MCF 10A (cell line): ENCODE measurements at regions not wholly inside any gene's neighbourhood (a gene's known extent, or its start where the extent isn't known, plus 50 kb on each side); places are given as distances from the start of the nearest gene placed in this dataset.

Experiments used
- BruUV-seq: library from RNA; stranded (reverse); fragments of 400-500 nt; replicated peaks from 2 replicates; lab custom pipeline; 2021; lab: Mats Ljungman, UMichigan
- CTCF ChIA-PET: fragments of 300-600 bp; sonication (Branson Sonifier 250); formaldehyde crosslinking; extraction: SDS; loops from one replicate; lab custom pipeline; 2021; ENCODE audit warnings: antibody characterized with exemption, inconsistent platforms; lab: Yijun Ruan, JAX
- POLR2A ChIA-PET: fragments of 300-600, 350-650 bp; sonication (Branson Sonifier 250); formaldehyde crosslinking; extraction: SDS; loops from one replicate; lab custom pipeline; 2020; ENCODE audit warnings: antibody characterized with exemption, inconsistent platforms; lab: Yijun Ruan, JAX
- DNase-seq: peaks from one replicate; pipeline ENCODE4 v3.0.0-alpha.2; 2018; ENCODE audit not compliant: unreplicated experiment
- H3K27ac Mint-ChIP-seq: one replicate; pipeline ENCODE4 v1.8.0; 2022; ENCODE audit warnings: mild to moderate bottlenecking, low read depth, mixed read lengths; ENCODE audit not compliant: unreplicated experiment
- H3K27me3 Mint-ChIP-seq: one replicate; pipeline ENCODE4 v1.8.0; 2022; ENCODE audit warnings: mixed read lengths; ENCODE audit not compliant: insufficient read depth, unreplicated experiment
- H3K36me3 Mint-ChIP-seq: one replicate; pipeline ENCODE4 v1.8.0; 2022; ENCODE audit warnings: mild to moderate bottlenecking, moderate library complexity, mixed read lengths; ENCODE audit not compliant: insufficient read depth, unreplicated experiment
- H3K4me1 Mint-ChIP-seq: one replicate; pipeline ENCODE4 v1.8.0; 2022; ENCODE audit warnings: mixed read lengths; ENCODE audit not compliant: insufficient read depth, unreplicated experiment
- H3K4me3 Mint-ChIP-seq: one replicate; pipeline ENCODE4 v1.8.0; 2022; ENCODE audit warnings: mild to moderate bottlenecking, moderate library complexity, mixed read lengths; ENCODE audit not compliant: unreplicated experiment
- H3K9me3 Mint-ChIP-seq: one replicate; pipeline ENCODE4 v1.8.0; 2022; ENCODE audit warnings: mixed read lengths; ENCODE audit not compliant: unreplicated experiment
- CTCF ChIP-seq: fragments of 200-600 bp; IDR thresholded peaks from one replicate; pipeline ENCODE4 v1.8.0; 2022; ENCODE audit warnings: antibody characterized with exemption, mild to moderate bottlenecking; ENCODE audit not compliant: unreplicated experiment
- intact Hi-C: fragments of 100-400 bp; cut with micrococcal nuclease; formaldehyde crosslinking; loops from 2 replicates; pipeline ENCODE4 v1.14.1; 2022

- Mint-ChIP-seq H3K27ac (no peak overlapping the region), H3K4me1 (no peaks in the 10 kb centered on the region), H3K9me3 (no peaks in the 10 kb centered on the region), H3K36me3 (no peaks in the 10 kb centered on the region), H3K27me3 (no peaks in the 10 kb centered on the region), H3K4me3 (no peak overlapping the region)
- no peak for DNase-seq
- intact Hi-C loops: no loop called here
- POLR2A ChIA-PET: interaction anchor here (1.0 to 1.9 kb wide), 4 partner anchors 12 to 723 kb away, joined by 3 to 10 read pairs (median 4); no protein-coding TSS in a partner anchor
- CTCF ChIA-PET: interaction anchor here (1.4 kb wide), 1 partner anchor 38 kb away, joined by 5 read pairs; no protein-coding TSS in a partner anchor
- TF ChIP-seq CTCF: no peak
- no TSS peak for BruUV-seq
Observed at GRCh38 chr6:148214667-148215066, 128.0 kb upstream of the SASH1 start.

GRCh38 chr6:148217051-148217450, 125.6 kb upstream of the SASH1 start:
- POLR2A ChIA-PET: interaction anchor here (0.7 kb wide), 1 partner anchor 21 kb away, joined by 3 read pairs; no protein-coding TSS in a partner anchor
- no peak for TF ChIP-seq CTCF
- H3K9me3 Mint-ChIP-seq: no peaks in the 10 kb centered on the region
- no TSS peak for BruUV-seq
- intact Hi-C loops: no loop called here
- no peaks in the 10 kb centered on the region for H3K36me3 Mint-ChIP-seq
- DNase-seq: no peak
- H3K4me3 Mint-ChIP-seq: no peak overlapping the region
- CTCF ChIA-PET: interaction anchor here (1.4 kb wide), 1 partner anchor 40 kb away, joined by 5 read pairs; no protein-coding TSS in a partner anchor
- H3K27ac Mint-ChIP-seq: no peak overlapping the region
- H3K4me1 Mint-ChIP-seq: peaks cover 8% of the 10 kb centered on the region
- no peaks in the 10 kb centered on the region for H3K27me3 Mint-ChIP-seq

GRCh38 chr6:148217921-148218320, 124.7 kb upstream of the SASH1 start:
- ChIA-PET POLR2A (no interaction called here), CTCF (interaction anchor here (0.5 to 1.4 kb wide), 4 partner anchors 15 to 430 kb away, joined by 3 to 5 read pairs (median 4); no protein-coding TSS in a partner anchor)
- Mint-ChIP-seq H3K27me3 (no peaks in the 10 kb centered on the region), H3K36me3 (no peaks in the 10 kb centered on the region), H3K27ac (no peak overlapping the region), H3K9me3 (no peaks in the 10 kb centered on the region), H3K4me3 (no peak overlapping the region), H3K4me1 (peaks cover 8% of the 10 kb centered on the region)
- no peak for TF ChIP-seq CTCF
- BruUV-seq: no TSS peak
- no peak for DNase-seq
- intact Hi-C loops: no loop called here

- ChIA-PET POLR2A (interaction anchor here (1.5 kb wide), 1 partner anchor 27 kb away, joined by 5 read pairs; no protein-coding TSS in a partner anchor), CTCF (interaction anchor here (0.6 to 1.4 kb wide), 6 partner anchors 19 to 1836 kb away, joined by 3 to 5 read pairs (median 4); no protein-coding TSS in a partner anchor)
- Mint-ChIP-seq H3K4me1 (peaks cover 8% of the 10 kb centered on the region), H3K4me3 (no peak overlapping the region), H3K27me3 (no peaks in the 10 kb centered on the region), H3K36me3 (no peaks in the 10 kb centered on the region), H3K27ac (no peak overlapping the region), H3K9me3 (no peaks in the 10 kb centered on the region)
- intact Hi-C loops: no loop called here
- no peak for DNase-seq
- TF ChIP-seq CTCF: no peak
- no TSS peak for BruUV-seq
Observed at GRCh38 chr6:148218542-148219258, 123.9 kb upstream of the SASH1 start.
